ENCODE measurements at regions not wholly inside any gene's neighbourhood (a gene's known extent, or its start where the extent isn't known, plus 50 kb on each side); places are given as distances from the start of the nearest gene placed in this dataset.

DNA sequence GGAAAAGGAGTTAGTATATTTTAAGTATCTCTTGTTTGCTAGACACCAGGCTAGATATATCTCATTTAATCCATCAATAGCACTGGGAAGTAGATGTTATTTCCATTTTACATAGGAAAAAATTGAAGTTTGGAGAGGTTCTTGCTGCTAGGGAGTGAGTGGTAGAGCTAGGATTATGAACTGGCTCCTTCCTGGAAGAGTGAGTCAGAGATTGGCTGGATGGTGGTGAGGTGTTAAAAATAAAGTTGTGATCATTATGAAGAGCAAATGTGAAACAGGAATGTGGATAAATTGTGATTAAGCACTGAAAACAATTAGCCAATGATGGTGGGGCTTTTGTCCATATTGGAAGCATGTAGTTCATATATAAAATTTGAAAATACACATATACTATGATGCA, 234.2 kb downstream of the WNT5A start:
- TF ChIP-seq, protein P1, sequence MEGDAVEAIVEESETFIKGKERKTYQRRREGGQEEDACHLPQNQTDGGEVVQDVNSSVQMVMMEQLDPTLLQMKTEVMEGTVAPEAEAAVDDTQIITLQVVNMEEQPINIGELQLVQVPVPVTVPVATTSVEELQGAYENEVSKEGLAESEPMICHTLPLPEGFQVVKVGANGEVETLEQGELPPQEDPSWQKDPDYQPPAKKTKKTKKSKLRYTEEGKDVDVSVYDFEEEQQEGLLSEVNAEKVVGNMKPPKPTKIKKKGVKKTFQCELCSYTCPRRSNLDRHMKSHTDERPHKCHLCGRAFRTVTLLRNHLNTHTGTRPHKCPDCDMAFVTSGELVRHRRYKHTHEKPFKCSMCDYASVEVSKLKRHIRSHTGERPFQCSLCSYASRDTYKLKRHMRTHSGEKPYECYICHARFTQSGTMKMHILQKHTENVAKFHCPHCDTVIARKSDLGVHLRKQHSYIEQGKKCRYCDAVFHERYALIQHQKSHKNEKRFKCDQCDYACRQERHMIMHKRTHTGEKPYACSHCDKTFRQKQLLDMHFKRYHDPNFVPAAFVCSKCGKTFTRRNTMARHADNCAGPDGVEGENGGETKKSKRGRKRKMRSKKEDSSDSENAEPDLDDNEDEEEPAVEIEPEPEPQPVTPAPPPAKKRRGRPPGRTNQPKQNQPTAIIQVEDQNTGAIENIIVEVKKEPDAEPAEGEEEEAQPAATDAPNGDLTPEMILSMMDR (IDR thresholded peaks at IDR 0.05): no peak
- TF ChIP-seq POLR2A (IDR thresholded peaks at IDR 0.05): no peak

Data from lower leg skin (tissue), 3 donors.